HCT116 (cell line): ENCODE measurements at regions not wholly inside any gene's neighbourhood (a gene's known extent, or its start where the extent isn't known, plus 50 kb on each side); places are given as distances from the start of the nearest gene placed in this dataset.

Experiments used
- EZH2 ChIP-seq: fragments of 200-600 bp; sonication (generic); IDR thresholded peaks from 2 replicates; pipeline ENCODE4 v1.6.1; 2017; ENCODE audit warnings: antibody characterized with exemption, mixed run types
- POLR2A ChIP-seq: IDR thresholded peaks from 2 replicates; pipeline ENCODE4 v1.7.0; 2011; ENCODE audit warnings: borderline replicate concordance; ENCODE audit not compliant: insufficient read depth, insufficient read length; ENCODE audit errors: extremely low read depth
- TF ChIP-seq, protein P1 (sequence below), 3 experiments: fragments of 200-600 bp in 1 of 3; sonication (generic) in 1 of 3; IDR thresholded peaks in 2 of 3; conservative IDR thresholded peaks in 1 of 3; 2 replicates each; pipeline ENCODE4 v1.5.1; 2012 to 2017; ENCODE audit warnings: low read depth in 2 of 3, low read length in 2 of 3, antibody characterized with exemption in 1 of 3, borderline replicate concordance in 1 of 3, control low read depth in 1 of 3, mild to moderate bottlenecking in 1 of 3, mixed read lengths in 1 of 3, mixed run types in 1 of 3, moderate library complexity in 1 of 3; ENCODE audit not compliant: insufficient read depth in 1 of 3

DNA sequence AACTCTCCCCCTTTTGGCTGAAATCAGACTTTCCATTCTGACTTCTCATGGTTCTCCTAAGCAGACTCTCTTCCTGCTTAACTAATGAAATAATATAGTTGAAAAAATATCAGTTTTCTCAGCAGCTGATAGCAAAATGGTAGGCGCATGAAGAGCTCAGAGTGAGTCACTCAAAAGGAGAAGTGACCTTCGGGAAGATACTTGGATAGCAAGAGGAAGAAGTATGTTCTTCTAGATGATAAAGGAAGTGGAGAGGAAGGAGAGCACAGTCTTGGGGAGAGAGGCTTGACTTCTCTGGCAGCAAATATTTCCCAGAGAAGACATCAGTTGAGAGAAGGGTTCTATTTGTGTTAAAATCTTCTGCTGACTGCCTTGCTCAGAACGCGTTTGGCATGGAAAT is 101.5 kb downstream of the TAF11L14 start:
- TF ChIP-seq POLR2A: no peak
- no peak for TF ChIP-seq EZH2
- TF ChIP-seq, protein P1, sequence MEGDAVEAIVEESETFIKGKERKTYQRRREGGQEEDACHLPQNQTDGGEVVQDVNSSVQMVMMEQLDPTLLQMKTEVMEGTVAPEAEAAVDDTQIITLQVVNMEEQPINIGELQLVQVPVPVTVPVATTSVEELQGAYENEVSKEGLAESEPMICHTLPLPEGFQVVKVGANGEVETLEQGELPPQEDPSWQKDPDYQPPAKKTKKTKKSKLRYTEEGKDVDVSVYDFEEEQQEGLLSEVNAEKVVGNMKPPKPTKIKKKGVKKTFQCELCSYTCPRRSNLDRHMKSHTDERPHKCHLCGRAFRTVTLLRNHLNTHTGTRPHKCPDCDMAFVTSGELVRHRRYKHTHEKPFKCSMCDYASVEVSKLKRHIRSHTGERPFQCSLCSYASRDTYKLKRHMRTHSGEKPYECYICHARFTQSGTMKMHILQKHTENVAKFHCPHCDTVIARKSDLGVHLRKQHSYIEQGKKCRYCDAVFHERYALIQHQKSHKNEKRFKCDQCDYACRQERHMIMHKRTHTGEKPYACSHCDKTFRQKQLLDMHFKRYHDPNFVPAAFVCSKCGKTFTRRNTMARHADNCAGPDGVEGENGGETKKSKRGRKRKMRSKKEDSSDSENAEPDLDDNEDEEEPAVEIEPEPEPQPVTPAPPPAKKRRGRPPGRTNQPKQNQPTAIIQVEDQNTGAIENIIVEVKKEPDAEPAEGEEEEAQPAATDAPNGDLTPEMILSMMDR (IDR thresholded peaks at IDR 0.05 in 2 of 3, conservative IDR thresholded peaks at IDR 0.05 in 1 of 3; ENCODE audit: borderline replicate concordance in 1 of 3, insufficient read depth in 1 of 3, low read depth in 2 of 3, low read length in 2 of 3): no peak
